ENCODE measurements at regions not wholly inside any gene's neighbourhood (a gene's known extent, or its start where the extent isn't known, plus 50 kb on each side); places are given as distances from the start of the nearest gene placed in this dataset.

DNA sequence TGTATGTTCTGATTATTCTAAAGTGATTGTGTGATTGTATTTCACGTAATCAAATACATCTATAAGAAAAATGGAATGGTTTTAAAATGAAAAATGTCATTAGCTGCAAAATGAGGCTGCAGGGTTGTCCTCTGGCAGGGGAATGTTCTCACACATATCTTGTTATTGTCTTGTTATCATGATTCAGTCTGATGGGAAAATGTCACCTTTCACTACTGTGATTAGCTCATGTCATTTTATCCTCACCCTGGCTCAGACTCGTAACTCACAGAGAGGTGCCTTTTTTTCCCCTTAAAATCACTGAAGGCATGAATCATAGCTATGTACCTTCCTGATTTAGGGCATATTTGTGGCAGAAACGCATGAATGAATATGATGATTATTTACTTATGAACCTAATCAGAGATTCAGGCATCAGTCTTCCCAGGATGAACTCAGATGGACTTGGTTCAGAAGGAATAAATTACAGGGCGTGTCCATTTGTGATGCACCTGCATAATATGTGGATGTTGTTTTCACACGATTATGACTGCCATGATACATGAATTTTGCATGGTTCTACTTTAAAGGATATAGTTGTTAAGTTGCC lies 1339.2 kb downstream of the AACS start:
- Histone ChIP-seq H3K9me3 (ENCODE audit: control insufficient read depth in 2 of 2, insufficient read depth in 1 of 2, low read depth in 1 of 2, low read length in 1 of 2) (no peaks in the 10 kb centered on the region), H3K36me3 (ENCODE audit: control insufficient read depth in 2 of 2, insufficient read depth in 2 of 2, low read length in 1 of 2) (no peaks in the 10 kb centered on the region), H3K4me1 (ENCODE audit: control insufficient read depth in 2 of 2, insufficient read depth in 2 of 2, low read length in 1 of 2) (no peaks in the 10 kb centered on the region), H3K4me3 (ENCODE audit: low read depth in 1 of 2, low read length in 2 of 2) (no peak overlapping the region), H3K27me3 (ENCODE audit: control insufficient read depth in 1 of 2, insufficient read depth in 2 of 2, low read length in 2 of 2) (no peaks in the 10 kb centered on the region), H3K27ac (ENCODE audit: low read depth in 2 of 2, low read length in 1 of 2) (no peak overlapping the region)
- WGBS, 2 donors, result 65 to 77% methylated on average over 5 of the region's 5 CpGs

DNA sequence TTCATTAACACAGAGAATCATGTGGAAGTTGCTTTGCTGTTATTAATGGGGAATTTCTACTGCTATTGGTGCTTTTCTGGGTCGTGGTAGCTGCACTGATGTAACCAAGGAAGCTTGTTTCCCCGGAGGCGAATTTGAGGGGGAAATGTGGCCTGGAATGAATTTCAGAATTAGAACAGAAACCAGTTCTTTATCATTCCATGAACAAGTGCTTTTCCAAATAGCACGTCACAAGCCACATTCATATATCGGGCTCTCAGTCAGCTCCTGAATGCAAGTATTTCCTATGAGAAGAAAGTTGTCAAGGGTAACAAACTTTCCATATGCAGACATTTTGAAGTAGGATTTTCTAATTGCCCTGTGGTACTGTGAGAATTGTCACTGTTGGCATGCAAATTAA lies 1353.2 kb downstream of the AACS start:
- Histone ChIP-seq H3K36me3 (ENCODE audit: control insufficient read depth in 2 of 2, insufficient read depth in 2 of 2, low read length in 1 of 2) (no peaks in the 10 kb centered on the region), H3K27me3 (ENCODE audit: control insufficient read depth in 1 of 2, insufficient read depth in 2 of 2, low read length in 2 of 2) (no peaks in the 10 kb centered on the region), H3K4me1 (ENCODE audit: control insufficient read depth in 2 of 2, insufficient read depth in 2 of 2, low read length in 1 of 2) (no peaks in the 10 kb centered on the region), H3K4me3 (ENCODE audit: low read depth in 1 of 2, low read length in 2 of 2) (no peak overlapping the region), H3K9me3 (ENCODE audit: control insufficient read depth in 2 of 2, insufficient read depth in 1 of 2, low read depth in 1 of 2, low read length in 1 of 2) (no peaks in the 10 kb centered on the region), H3K27ac (ENCODE audit: low read depth in 2 of 2, low read length in 1 of 2) (no peak overlapping the region)
- 62 to 67% methylated on average over 5 of the region's 5 CpGs for WGBS, 2 donors

DNA sequence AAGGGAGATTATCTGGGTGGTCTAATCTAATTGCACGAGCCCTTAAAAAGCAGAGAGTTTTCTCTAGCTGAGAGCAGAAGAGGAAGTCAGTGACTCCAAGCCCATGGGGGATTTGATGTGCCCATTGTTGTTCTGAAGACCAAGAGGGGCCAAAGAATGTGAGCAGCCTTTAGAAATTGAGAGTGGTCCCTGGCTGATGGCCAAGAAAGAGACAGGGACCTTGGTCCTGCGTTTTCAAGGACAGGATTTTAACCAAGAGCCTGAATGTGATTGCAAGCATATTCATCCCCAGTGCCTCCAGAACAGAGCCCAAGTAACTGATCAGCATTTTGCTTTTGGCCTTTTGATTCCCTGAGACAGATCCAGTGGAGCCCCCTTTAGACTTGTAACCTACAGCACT lies 1353.9 kb downstream of the AACS start:
- peaks cover 0 to 3% of the 10 kb centered on the region in 2 donors for H3K4me1 ChIP-seq (ENCODE audit: control insufficient read depth in 2 of 2, insufficient read depth in 2 of 2, low read length in 1 of 2)
- no peak overlapping the region for H3K27ac ChIP-seq (ENCODE audit: low read depth in 2 of 2, low read length in 1 of 2)
- no peak overlapping the region for H3K4me3 ChIP-seq (ENCODE audit: low read depth in 1 of 2, low read length in 2 of 2)
- H3K36me3 ChIP-seq (ENCODE audit: control insufficient read depth in 2 of 2, insufficient read depth in 2 of 2, low read length in 1 of 2), result no peaks in the 10 kb centered on the region
- WGBS, 2 donors, result 45 to 60% methylated on average over 2 of the region's 2 CpGs
- H3K9me3 ChIP-seq (ENCODE audit: control insufficient read depth in 2 of 2, insufficient read depth in 1 of 2, low read depth in 1 of 2, low read length in 1 of 2), result no peaks in the 10 kb centered on the region
- no peaks in the 10 kb centered on the region for H3K27me3 ChIP-seq (ENCODE audit: control insufficient read depth in 1 of 2, insufficient read depth in 2 of 2, low read length in 2 of 2)

DNA sequence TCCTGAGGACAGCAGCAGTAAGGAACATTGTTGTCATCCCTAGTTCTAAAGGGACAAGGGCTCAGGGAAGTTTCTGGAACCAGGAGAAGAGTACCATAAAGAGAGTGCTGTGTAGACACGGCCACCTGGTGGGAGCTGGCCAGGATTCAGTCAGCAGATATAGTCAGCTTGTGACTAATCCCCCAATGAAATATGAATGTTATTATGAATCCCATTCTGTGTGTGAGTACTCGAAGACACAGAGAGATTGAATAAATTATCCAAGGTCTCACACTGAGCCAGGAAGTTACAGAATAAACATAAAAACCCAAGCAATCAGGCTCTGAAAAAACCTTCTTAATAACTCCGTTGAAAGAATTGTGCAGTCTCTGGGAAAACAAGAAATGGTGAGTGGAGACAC lies 1359.5 kb downstream of the AACS start:
- Histone ChIP-seq H3K27ac (ENCODE audit: low read depth in 2 of 2, low read length in 1 of 2) (no peak overlapping the region), H3K4me3 (ENCODE audit: low read depth in 1 of 2, low read length in 2 of 2) (no peak overlapping the region), H3K4me1 (ENCODE audit: control insufficient read depth in 2 of 2, insufficient read depth in 2 of 2, low read length in 1 of 2) (peaks cover 0 to 3% of the 10 kb centered on the region in 2 donors), H3K27me3 (ENCODE audit: control insufficient read depth in 1 of 2, insufficient read depth in 2 of 2, low read length in 2 of 2) (no peaks in the 10 kb centered on the region), H3K36me3 (ENCODE audit: control insufficient read depth in 2 of 2, insufficient read depth in 2 of 2, low read length in 1 of 2) (no peaks in the 10 kb centered on the region), H3K9me3 (ENCODE audit: control insufficient read depth in 2 of 2, insufficient read depth in 1 of 2, low read depth in 1 of 2, low read length in 1 of 2) (no peaks in the 10 kb centered on the region)
- 34 to 39% methylated on average over 3 of the region's 3 CpGs for WGBS, 2 donors

DNA sequence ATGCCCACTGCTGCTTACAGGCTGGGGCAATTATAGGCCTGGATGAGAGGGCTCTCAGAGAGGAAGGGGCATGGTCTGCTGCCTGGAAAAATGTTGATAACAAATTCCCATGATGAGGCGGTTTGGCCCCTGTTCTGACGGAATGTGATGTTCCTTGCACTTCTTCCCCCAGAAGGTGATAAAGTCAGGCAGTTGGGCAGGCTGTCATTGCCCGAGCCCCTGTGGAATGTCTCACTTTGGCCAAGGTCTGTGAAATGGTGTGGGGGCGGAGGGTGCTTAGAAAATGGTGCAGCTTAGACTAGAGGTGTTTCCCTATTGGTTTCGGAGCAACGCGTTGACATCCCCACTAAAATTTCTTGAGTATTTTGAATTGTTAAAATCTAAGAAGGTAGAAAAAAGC lies 1360.0 kb downstream of the AACS start:
- Histone ChIP-seq H3K27me3 (ENCODE audit: control insufficient read depth in 1 of 2, insufficient read depth in 2 of 2, low read length in 2 of 2) (no peaks in the 10 kb centered on the region), H3K4me1 (ENCODE audit: control insufficient read depth in 2 of 2, insufficient read depth in 2 of 2, low read length in 1 of 2) (peaks cover 0 to 3% of the 10 kb centered on the region in 2 donors), H3K27ac (ENCODE audit: low read depth in 2 of 2, low read length in 1 of 2) (no peak overlapping the region), H3K9me3 (ENCODE audit: control insufficient read depth in 2 of 2, insufficient read depth in 1 of 2, low read depth in 1 of 2, low read length in 1 of 2) (no peaks in the 10 kb centered on the region), H3K36me3 (ENCODE audit: control insufficient read depth in 2 of 2, insufficient read depth in 2 of 2, low read length in 1 of 2) (no peaks in the 10 kb centered on the region), H3K4me3 (ENCODE audit: low read depth in 1 of 2, low read length in 2 of 2) (no peak overlapping the region)
- 82 to 92% methylated on average over 7 of the region's 7 CpGs for WGBS, 2 donors

DNA sequence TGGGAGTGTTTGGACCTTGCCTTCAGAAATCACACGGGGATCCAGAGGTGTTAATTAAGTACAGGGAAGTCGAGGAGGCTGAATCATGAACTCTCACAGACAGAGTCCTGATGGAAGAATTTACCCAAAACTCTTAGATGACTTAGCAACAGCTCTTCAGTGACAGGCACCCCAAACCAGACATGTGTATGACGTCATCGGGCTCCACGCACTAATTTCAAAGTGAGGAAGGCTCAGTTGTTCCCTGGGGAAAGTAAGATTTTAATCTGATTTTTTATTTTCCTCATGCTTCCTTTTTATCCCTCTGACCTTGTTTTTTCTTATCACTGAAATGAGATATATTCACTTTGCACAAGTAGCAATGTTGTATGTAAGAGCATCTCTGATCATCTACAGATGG lies 1363.5 kb downstream of the AACS start:
- Histone ChIP-seq H3K4me3 (ENCODE audit: low read depth in 1 of 2, low read length in 2 of 2) (no peak overlapping the region), H3K4me1 (ENCODE audit: control insufficient read depth in 2 of 2, insufficient read depth in 2 of 2, low read length in 1 of 2) (peaks cover 0 to under 1% of the 10 kb centered on the region in 2 donors), H3K27me3 (ENCODE audit: control insufficient read depth in 1 of 2, insufficient read depth in 2 of 2, low read length in 2 of 2) (no peaks in the 10 kb centered on the region), H3K9me3 (ENCODE audit: control insufficient read depth in 2 of 2, insufficient read depth in 1 of 2, low read depth in 1 of 2, low read length in 1 of 2) (no peaks in the 10 kb centered on the region), H3K27ac (ENCODE audit: low read depth in 2 of 2, low read length in 1 of 2) (no peak overlapping the region), H3K36me3 (ENCODE audit: control insufficient read depth in 2 of 2, insufficient read depth in 2 of 2, low read length in 1 of 2) (no peaks in the 10 kb centered on the region)
- 79 to 87% methylated on average over 5 of the region's 5 CpGs for WGBS, 2 donors

DNA sequence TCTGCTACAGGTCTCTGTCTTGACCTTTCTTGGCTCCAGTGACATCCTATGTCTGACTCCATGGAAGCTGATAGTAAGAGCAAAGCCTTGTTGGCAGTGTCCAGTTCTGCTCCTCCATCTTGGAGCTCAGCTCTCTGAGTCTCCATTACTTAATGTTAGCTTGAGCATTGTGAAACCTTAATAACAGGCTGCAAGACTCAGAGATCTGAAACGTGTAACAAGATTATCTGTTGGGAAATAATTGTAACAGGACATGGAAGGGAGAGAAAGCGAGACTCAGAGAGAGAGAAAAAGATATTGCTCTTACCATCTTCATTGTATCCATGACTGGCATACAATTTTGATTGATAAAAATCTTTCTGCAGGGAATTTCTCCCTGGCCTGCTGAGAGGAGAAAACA lies 1365.7 kb downstream of the AACS start:
- H3K36me3 ChIP-seq (ENCODE audit: control insufficient read depth in 2 of 2, insufficient read depth in 2 of 2, low read length in 1 of 2), result no peaks in the 10 kb centered on the region
- H3K27me3 ChIP-seq (ENCODE audit: control insufficient read depth in 1 of 2, insufficient read depth in 2 of 2, low read length in 2 of 2), result no peaks in the 10 kb centered on the region
- WGBS, 2 donors, result 52 to 62% methylated on average over 2 of the region's 2 CpGs
- H3K9me3 ChIP-seq (ENCODE audit: control insufficient read depth in 2 of 2, insufficient read depth in 1 of 2, low read depth in 1 of 2, low read length in 1 of 2), result no peaks in the 10 kb centered on the region
- no peak overlapping the region for H3K27ac ChIP-seq (ENCODE audit: low read depth in 2 of 2, low read length in 1 of 2)
- no peak overlapping the region for H3K4me3 ChIP-seq (ENCODE audit: low read depth in 1 of 2, low read length in 2 of 2)
- no peaks in the 10 kb centered on the region for H3K4me1 ChIP-seq (ENCODE audit: control insufficient read depth in 2 of 2, insufficient read depth in 2 of 2, low read length in 1 of 2)

DNA sequence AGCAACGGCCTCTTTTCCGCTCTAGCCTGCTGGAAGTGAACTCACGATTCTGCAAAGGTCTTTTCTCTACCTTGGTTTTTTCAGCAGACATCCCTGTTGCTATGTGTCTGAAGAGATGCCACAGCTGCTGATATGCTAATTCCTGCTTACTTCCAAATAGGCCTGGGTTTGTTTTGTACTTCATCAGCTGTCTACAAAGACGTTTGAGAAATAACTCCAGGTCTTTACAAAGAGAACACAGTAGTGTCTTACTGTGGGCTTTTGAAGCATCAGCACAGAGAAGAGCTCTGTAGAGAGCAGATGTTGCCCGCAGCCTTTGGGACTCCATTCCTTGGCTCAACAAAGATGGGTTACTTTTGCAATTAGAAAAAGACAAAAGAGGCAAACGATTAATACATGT lies 1366.5 kb downstream of the AACS start:
- no peaks in the 10 kb centered on the region for H3K27me3 ChIP-seq (ENCODE audit: control insufficient read depth in 1 of 2, insufficient read depth in 2 of 2, low read length in 2 of 2)
- 71 to 78% methylated on average over 6 of the region's 6 CpGs for WGBS, 2 donors
- H3K9me3 ChIP-seq (ENCODE audit: control insufficient read depth in 2 of 2, insufficient read depth in 1 of 2, low read depth in 1 of 2, low read length in 1 of 2), result no peaks in the 10 kb centered on the region
- no peak overlapping the region for H3K4me3 ChIP-seq (ENCODE audit: low read depth in 1 of 2, low read length in 2 of 2)
- no peaks in the 10 kb centered on the region for H3K4me1 ChIP-seq (ENCODE audit: control insufficient read depth in 2 of 2, insufficient read depth in 2 of 2, low read length in 1 of 2)
- no peak overlapping the region for H3K27ac ChIP-seq (ENCODE audit: low read depth in 2 of 2, low read length in 1 of 2)
- H3K36me3 ChIP-seq (ENCODE audit: control insufficient read depth in 2 of 2, insufficient read depth in 2 of 2, low read length in 1 of 2), result no peaks in the 10 kb centered on the region

DNA sequence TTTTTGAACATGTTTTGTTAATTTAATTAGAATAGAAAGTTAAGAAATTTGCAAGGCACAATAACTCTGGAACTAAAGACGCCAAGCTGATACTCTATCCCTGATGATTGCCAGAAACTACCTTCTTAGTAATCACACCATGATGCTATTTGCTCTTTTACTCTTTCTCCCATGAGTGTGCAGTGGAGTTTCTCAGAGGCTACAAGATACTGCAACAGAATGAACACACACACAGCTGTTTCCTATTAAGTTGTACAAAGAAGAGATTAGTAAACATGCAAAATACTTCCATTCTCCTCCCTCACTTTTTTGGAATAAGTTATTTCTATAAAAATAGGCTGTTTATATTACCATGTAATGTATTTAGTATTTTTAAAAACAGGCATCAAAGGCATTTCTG lies 1367.5 kb downstream of the AACS start:
- no peaks in the 10 kb centered on the region for H3K27me3 ChIP-seq (ENCODE audit: control insufficient read depth in 1 of 2, insufficient read depth in 2 of 2, low read length in 2 of 2)
- H3K9me3 ChIP-seq (ENCODE audit: control insufficient read depth in 2 of 2, insufficient read depth in 1 of 2, low read depth in 1 of 2, low read length in 1 of 2), result no peaks in the 10 kb centered on the region
- H3K4me1 ChIP-seq (ENCODE audit: control insufficient read depth in 2 of 2, insufficient read depth in 2 of 2, low read length in 1 of 2), result no peaks in the 10 kb centered on the region
- no peak overlapping the region for H3K27ac ChIP-seq (ENCODE audit: low read depth in 2 of 2, low read length in 1 of 2)
- H3K36me3 ChIP-seq (ENCODE audit: control insufficient read depth in 2 of 2, insufficient read depth in 2 of 2, low read length in 1 of 2), result no peaks in the 10 kb centered on the region
- 67 to 79% methylated on average over 1 of the region's 1 CpG for WGBS, 2 donors
- no peak overlapping the region for H3K4me3 ChIP-seq (ENCODE audit: low read depth in 1 of 2, low read length in 2 of 2)

DNA sequence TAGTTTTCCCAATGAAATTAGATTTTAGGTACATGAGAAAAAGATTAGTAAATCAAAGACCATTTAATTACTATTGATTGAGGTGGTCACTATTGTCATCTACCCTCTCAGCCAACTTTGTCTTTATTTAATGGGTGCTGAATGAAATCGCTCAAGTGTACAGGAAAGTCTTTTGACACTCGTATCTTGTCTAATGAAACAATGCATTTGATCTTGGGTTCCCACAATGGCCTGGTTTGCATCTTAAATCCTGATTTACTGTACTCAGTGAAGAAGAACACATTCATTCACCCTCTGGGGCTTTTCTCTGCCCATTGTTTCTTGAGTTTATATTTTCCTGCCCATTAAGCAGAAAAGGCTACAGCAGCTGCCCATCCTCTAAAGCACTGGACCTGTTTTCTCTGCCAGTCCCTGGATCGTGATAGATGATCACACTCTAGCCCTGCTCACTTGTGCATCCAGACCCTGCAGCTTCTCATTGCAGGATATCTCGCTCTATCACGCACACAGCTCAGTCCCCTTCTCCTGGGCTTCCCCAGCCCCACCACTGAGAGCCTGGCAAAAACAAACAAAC lies 1369.3 kb downstream of the AACS start:
- Histone ChIP-seq H3K9me3 (ENCODE audit: control insufficient read depth in 2 of 2, insufficient read depth in 1 of 2, low read depth in 1 of 2, low read length in 1 of 2) (no peaks in the 10 kb centered on the region), H3K4me1 (ENCODE audit: control insufficient read depth in 2 of 2, insufficient read depth in 2 of 2, low read length in 1 of 2) (no peaks in the 10 kb centered on the region), H3K4me3 (ENCODE audit: low read depth in 1 of 2, low read length in 2 of 2) (no peak overlapping the region), H3K27ac (ENCODE audit: low read depth in 2 of 2, low read length in 1 of 2) (no peak overlapping the region), H3K36me3 (ENCODE audit: control insufficient read depth in 2 of 2, insufficient read depth in 2 of 2, low read length in 1 of 2) (no peaks in the 10 kb centered on the region), H3K27me3 (ENCODE audit: control insufficient read depth in 1 of 2, insufficient read depth in 2 of 2, low read length in 2 of 2) (no peaks in the 10 kb centered on the region)
- 87% methylated on average over 5 of the region's 5 CpGs for WGBS, 2 donors
